SW 1271 (cell line): ENCODE measurements at regions not wholly inside any gene's neighbourhood (a gene's known extent, or its start where the extent isn't known, plus 50 kb on each side); places are given as distances from the start of the nearest gene placed in this dataset.

Experiments
- DNase-seq, 2 experiments: peaks; one replicate each; lab custom pipeline; 2025; lab: John Stamatoyannopoulos, UW

DNA sequence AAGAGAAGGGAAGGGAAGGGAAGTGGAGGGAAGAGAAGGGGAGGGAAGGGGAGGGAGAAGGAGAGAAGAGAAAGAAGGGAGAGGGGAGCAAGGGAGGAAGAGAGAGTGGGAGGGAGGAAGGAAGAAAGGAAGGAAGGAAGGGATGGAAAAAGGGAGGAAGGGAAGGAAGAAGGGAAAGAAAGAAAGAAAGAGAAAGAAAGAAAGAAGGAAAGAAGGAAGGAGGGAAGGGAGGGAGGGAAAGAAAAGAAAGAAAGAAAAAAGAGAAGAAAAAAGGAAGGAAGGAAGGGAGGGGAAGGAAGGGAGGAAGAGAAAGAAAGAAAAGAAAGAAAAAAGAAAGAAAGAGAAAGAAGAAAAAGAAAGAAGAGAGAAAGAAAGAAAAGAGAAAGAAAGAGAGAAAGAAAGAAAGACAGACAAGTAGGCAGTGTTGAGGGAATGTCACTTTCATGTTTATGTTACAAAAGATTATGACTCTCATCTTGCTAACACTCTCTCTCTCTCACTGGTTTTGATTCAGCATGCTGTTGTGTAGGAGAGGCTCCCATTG is 58.0 kb upstream of the ZNF804A start:
- no peak for DNase-seq

DNA sequence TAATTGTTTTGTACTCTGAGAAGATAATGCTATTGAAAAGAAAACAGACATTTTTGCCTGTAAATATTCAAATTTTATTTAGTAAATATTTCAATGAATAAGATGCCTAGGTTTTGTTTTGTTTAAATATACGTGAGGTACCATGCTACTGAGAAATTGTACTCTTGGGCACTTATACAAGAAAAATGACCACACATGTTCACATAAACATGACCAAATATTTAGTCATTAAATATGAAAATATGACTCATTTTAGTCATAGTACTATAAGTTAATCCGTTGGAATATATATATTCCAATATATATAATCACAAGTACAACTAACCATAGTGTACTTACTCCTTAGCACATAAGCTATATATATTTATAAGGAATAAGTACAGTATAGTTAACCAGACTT is 56.7 kb upstream of the ZNF804A start:
- no peak for DNase-seq

DNA sequence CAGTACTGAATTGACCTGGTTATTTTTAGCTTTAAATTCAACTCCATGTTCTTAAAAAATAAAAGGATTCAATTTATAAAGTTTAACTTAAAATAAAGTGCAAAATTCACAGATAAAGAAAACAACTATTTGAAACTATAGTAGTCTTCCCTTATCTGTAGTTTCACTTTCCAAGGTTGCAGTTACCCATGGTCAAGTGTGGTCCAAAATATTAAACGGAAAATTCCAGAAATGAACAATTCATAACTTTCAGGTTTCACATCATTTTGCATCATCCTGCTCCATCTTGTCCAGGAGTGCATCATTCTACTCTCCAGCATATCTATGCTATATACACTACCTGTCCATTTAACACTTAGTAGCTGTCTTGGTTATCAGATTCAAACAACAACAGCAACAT is 54.5 kb upstream of the ZNF804A start:
- DNase-seq: no peak
